ENCODE measurements at regions not wholly inside any gene's neighbourhood (a gene's known extent, or its start where the extent isn't known, plus 50 kb on each side); places are given as distances from the start of the nearest gene placed in this dataset.

- TF ChIP-seq, protein P1, sequence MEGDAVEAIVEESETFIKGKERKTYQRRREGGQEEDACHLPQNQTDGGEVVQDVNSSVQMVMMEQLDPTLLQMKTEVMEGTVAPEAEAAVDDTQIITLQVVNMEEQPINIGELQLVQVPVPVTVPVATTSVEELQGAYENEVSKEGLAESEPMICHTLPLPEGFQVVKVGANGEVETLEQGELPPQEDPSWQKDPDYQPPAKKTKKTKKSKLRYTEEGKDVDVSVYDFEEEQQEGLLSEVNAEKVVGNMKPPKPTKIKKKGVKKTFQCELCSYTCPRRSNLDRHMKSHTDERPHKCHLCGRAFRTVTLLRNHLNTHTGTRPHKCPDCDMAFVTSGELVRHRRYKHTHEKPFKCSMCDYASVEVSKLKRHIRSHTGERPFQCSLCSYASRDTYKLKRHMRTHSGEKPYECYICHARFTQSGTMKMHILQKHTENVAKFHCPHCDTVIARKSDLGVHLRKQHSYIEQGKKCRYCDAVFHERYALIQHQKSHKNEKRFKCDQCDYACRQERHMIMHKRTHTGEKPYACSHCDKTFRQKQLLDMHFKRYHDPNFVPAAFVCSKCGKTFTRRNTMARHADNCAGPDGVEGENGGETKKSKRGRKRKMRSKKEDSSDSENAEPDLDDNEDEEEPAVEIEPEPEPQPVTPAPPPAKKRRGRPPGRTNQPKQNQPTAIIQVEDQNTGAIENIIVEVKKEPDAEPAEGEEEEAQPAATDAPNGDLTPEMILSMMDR (IDR thresholded peaks at IDR 0.05; ENCODE audit: low read depth, low read length, missing input control) = no peak
- no peak for TF ChIP-seq YY1 (IDR thresholded peaks at IDR 0.05)
- TF ChIP-seq, protein P2, sequence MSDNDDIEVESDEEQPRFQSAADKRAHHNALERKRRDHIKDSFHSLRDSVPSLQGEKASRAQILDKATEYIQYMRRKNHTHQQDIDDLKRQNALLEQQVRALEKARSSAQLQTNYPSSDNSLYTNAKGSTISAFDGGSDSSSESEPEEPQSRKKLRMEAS (IDR thresholded peaks at IDR 0.05) = no peak
These were observed 119.0 kb upstream of the DLG1 start for GRCh38 chr3:197417441-197417840.

Data from liver (tissue), 2 donors.